ENCODE measurements at regions not wholly inside any gene's neighbourhood (a gene's known extent, or its start where the extent isn't known, plus 50 kb on each side); places are given as distances from the start of the nearest gene placed in this dataset.

GRCh38 chr2:128379021-128380015 is 60.6 kb upstream of the HS6ST1 start (continued):
- TF ChIP-seq RCOR2 (CRISPR knock-in tag; IDR thresholded peaks at IDR 0.05) = no peak; the same call in 1 of the 2 replicates
- TF ChIP-seq ZFY (CRISPR knock-in tag; IDR thresholded peaks at IDR 0.05) = peak; percentile 73
- 0 out of 2 replicates have a peak, but pooled peaks have one; percentile 38 for TF ChIP-seq DRAP1 (CRISPR knock-in tag; IDR thresholded peaks at IDR 0.05)
- peak; percentile 75; the same call in 1 of the 2 replicates for TF ChIP-seq AKAP8 (CRISPR knock-in tag; IDR thresholded peaks at IDR 0.05)
- TF ChIP-seq ZBTB42 (CRISPR knock-in tag; IDR thresholded peaks at IDR 0.05) = no peak
- peak; percentile 23; the same call in 1 of the 2 replicates for TF ChIP-seq ZHX1 (CRISPR knock-in tag; IDR thresholded peaks at IDR 0.05; ENCODE audit: low read depth)
- TF ChIP-seq ZNF232 (CRISPR knock-in tag; IDR thresholded peaks at IDR 0.05; ENCODE audit: borderline replicate concordance) = 0 out of 2 replicates have a peak, but pooled peaks have one; percentile 55
- no peak; the same call in 1 of the 2 replicates for TF ChIP-seq ZFP41 (CRISPR knock-in tag; IDR thresholded peaks at IDR 0.05; ENCODE audit: borderline replicate concordance)
- TF ChIP-seq ZNF782 (CRISPR knock-in tag; IDR thresholded peaks at IDR 0.05; ENCODE audit: borderline replicate concordance) = 0 out of 2 replicates have a peak, but pooled peaks have one; percentile 37
- TF ChIP-seq KLF12 (CRISPR knock-in tag; IDR thresholded peaks at IDR 0.05; ENCODE audit: borderline replicate concordance) = no peak
- TF ChIP-seq POLR2AphosphoS5 (IDR thresholded peaks at IDR 0.05; ENCODE audit: low read depth, low read length) = no peak
- TF ChIP-seq ZNF30 (CRISPR knock-in tag; IDR thresholded peaks at IDR 0.05) = no peak
- no peak for TF ChIP-seq ZFAT (CRISPR knock-in tag; conservative IDR thresholded peaks at IDR 0.05)
- peak; percentile 48; the same call in 1 of the 2 replicates for TF ChIP-seq ZNF792 (CRISPR knock-in tag; IDR thresholded peaks at IDR 0.05)
- TF ChIP-seq WIZ (CRISPR knock-in tag; IDR thresholded peaks at IDR 0.05) = no peak
- peak in 1 of 2 experiments; percentile 58; a peak in 1 of 4 replicates for TF ChIP-seq HMGXB4 (CRISPR knock-in tag; IDR thresholded peaks at IDR 0.05; ENCODE audit: borderline replicate concordance in 1 of 2, low read depth in 1 of 2)
- TF ChIP-seq SETDB1 (CRISPR knock-in tag; IDR thresholded peaks at IDR 0.05; ENCODE audit: borderline replicate concordance) = no peak
- no peak for TF ChIP-seq CC2D1A (CRISPR knock-in tag; IDR thresholded peaks at IDR 0.05)
- 0 out of 2 replicates have a peak, but pooled peaks have one; percentile 45 for TF ChIP-seq ZNF704 (CRISPR knock-in tag; IDR thresholded peaks at IDR 0.05; ENCODE audit: borderline replicate concordance)
